ENCODE measurements at regions not wholly inside any gene's neighbourhood (a gene's known extent, or its start where the extent isn't known, plus 50 kb on each side); places are given as distances from the start of the nearest gene placed in this dataset.

GRCh38 chr9:129231759-129232158 lies 53.7 kb upstream of the IER5L start:
- TF ChIP-seq CTCF (IDR thresholded peaks at IDR 0.05): no peak
- TF ChIP-seq POLR2A (IDR thresholded peaks at IDR 0.05): no peak
- no peak for TF ChIP-seq EP300 (IDR thresholded peaks at IDR 0.05)
- no peak for TF ChIP-seq POLR2AphosphoS5 (IDR thresholded peaks at IDR 0.05)
